ENCODE measurements at regions not wholly inside any gene's neighbourhood (a gene's known extent, or its start where the extent isn't known, plus 50 kb on each side); places are given as distances from the start of the nearest gene placed in this dataset.

- no peaks in the 10 kb centered on the region for H3K27me3 ChIP-seq
- no peak for ATAC-seq
- no peaks in the 10 kb centered on the region for H3K36me3 ChIP-seq
- peaks cover 14 to 21% of the 10 kb centered on the region in 2 donors for H3K4me1 ChIP-seq
- DNase-seq: no peak
- in situ Hi-C loops (cut with MboI; ENCODE audit: low sequenced_read_pairs in 4 of 4) (no loop called here), intact Hi-C loops (cut with DNase I; ENCODE audit: low total_unique reads) (no loop called here)
- H3K4me3 ChIP-seq: no peak overlapping the region
- no peak for TF ChIP-seq POLR2A (IDR thresholded peaks at IDR 0.05)
- H3K27ac ChIP-seq: no peak overlapping the region
- no peaks in the 10 kb centered on the region for H3K9me3 ChIP-seq
These were observed 103.7 kb downstream of the IRS2 start for GRCh38 chr13:109682534-109683244.

GRCh38 chr13:109680930-109681329 is 105.5 kb downstream of the IRS2 start:
- H3K27me3 ChIP-seq: no peaks in the 10 kb centered on the region
- H3K27ac ChIP-seq: no peak overlapping the region
- DNase-seq: no peak
- no peak for TF ChIP-seq POLR2A (IDR thresholded peaks at IDR 0.05)
- TF ChIP-seq, protein P1, sequence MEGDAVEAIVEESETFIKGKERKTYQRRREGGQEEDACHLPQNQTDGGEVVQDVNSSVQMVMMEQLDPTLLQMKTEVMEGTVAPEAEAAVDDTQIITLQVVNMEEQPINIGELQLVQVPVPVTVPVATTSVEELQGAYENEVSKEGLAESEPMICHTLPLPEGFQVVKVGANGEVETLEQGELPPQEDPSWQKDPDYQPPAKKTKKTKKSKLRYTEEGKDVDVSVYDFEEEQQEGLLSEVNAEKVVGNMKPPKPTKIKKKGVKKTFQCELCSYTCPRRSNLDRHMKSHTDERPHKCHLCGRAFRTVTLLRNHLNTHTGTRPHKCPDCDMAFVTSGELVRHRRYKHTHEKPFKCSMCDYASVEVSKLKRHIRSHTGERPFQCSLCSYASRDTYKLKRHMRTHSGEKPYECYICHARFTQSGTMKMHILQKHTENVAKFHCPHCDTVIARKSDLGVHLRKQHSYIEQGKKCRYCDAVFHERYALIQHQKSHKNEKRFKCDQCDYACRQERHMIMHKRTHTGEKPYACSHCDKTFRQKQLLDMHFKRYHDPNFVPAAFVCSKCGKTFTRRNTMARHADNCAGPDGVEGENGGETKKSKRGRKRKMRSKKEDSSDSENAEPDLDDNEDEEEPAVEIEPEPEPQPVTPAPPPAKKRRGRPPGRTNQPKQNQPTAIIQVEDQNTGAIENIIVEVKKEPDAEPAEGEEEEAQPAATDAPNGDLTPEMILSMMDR (IDR thresholded peaks at IDR 0.05 in 4 of 5, conservative IDR thresholded peaks at IDR 0.05 in 1 of 5): no peak
- no peak for ATAC-seq
- in situ Hi-C loops (cut with MboI; ENCODE audit: low sequenced_read_pairs in 4 of 4): no loop called here
- H3K4me3 ChIP-seq: no peak overlapping the region
- no peaks in the 10 kb centered on the region for H3K9me3 ChIP-seq
- no peaks in the 10 kb centered on the region for H3K36me3 ChIP-seq
- intact Hi-C loops (cut with DNase I; ENCODE audit: low total_unique reads): no loop called here
- peaks cover 14 to 18% of the 10 kb centered on the region in 2 donors for H3K4me1 ChIP-seq

GRCh38 chr13:109680288-109680687 is 106.1 kb downstream of the IRS2 start:
- no peak for ATAC-seq
- Histone ChIP-seq H3K27ac (no peak overlapping the region), H3K9me3 (no peaks in the 10 kb centered on the region), H3K4me3 (no peak overlapping the region), H3K4me1 (peaks cover 9 to 12% of the 10 kb centered on the region in 2 donors), H3K36me3 (no peaks in the 10 kb centered on the region), H3K27me3 (no peaks in the 10 kb centered on the region)
- intact Hi-C loops (cut with DNase I; ENCODE audit: low total_unique reads) (no loop called here), in situ Hi-C loops (cut with MboI; ENCODE audit: low sequenced_read_pairs in 4 of 4) (no loop called here)
- TF ChIP-seq POLR2A (IDR thresholded peaks at IDR 0.05): no peak
- TF ChIP-seq, protein P1 (IDR thresholded peaks at IDR 0.05 in 4 of 5, conservative IDR thresholded peaks at IDR 0.05 in 1 of 5): no peak
- DNase-seq: no peak

GRCh38 chr13:109678459-109678858 is 107.9 kb downstream of the IRS2 start:
- no peak overlapping the region for H3K27ac ChIP-seq
- H3K36me3 ChIP-seq: no peaks in the 10 kb centered on the region
- no peak for DNase-seq
- no peaks in the 10 kb centered on the region for H3K9me3 ChIP-seq
- ATAC-seq: no peak
- intact Hi-C loops (cut with DNase I; ENCODE audit: low total_unique reads): no loop called here
- H3K27me3 ChIP-seq: peaks cover 0 to 2% (median 0%) of the 10 kb centered on the region in 3 donors
- H3K4me1 ChIP-seq: no peaks in the 10 kb centered on the region
- in situ Hi-C loops (cut with MboI; ENCODE audit: low sequenced_read_pairs in 4 of 4): no loop called here
- H3K4me3 ChIP-seq: no peak overlapping the region
- no peak for TF ChIP-seq POLR2A (IDR thresholded peaks at IDR 0.05)
- TF ChIP-seq, protein P1 (IDR thresholded peaks at IDR 0.05 in 4 of 5, conservative IDR thresholded peaks at IDR 0.05 in 1 of 5): no peak

- intact Hi-C loops (cut with DNase I; ENCODE audit: low total_unique reads) (no loop called here), in situ Hi-C loops (cut with MboI; ENCODE audit: low sequenced_read_pairs in 4 of 4) (no loop called here)
- Histone ChIP-seq H3K27me3 (peaks cover 0 to 2% (median 0%) of the 10 kb centered on the region in 3 donors), H3K4me1 (no peaks in the 10 kb centered on the region), H3K4me3 (no peak overlapping the region), H3K27ac (no peak overlapping the region), H3K36me3 (no peaks in the 10 kb centered on the region), H3K9me3 (no peaks in the 10 kb centered on the region)
- DNase-seq (no peak), ATAC-seq (no peak)
- TF ChIP-seq, protein P1 (IDR thresholded peaks at IDR 0.05 in 4 of 5, conservative IDR thresholded peaks at IDR 0.05 in 1 of 5): no peak
- no peak for TF ChIP-seq POLR2A (IDR thresholded peaks at IDR 0.05)
These were observed 109.2 kb downstream of the IRS2 start for GRCh38 chr13:109677206-109677605.

Data from gastrocnemius medialis (tissue), 4 donors.